A549 (cell line): ENCODE measurements at regions not wholly inside any gene's neighbourhood (a gene's known extent, or its start where the extent isn't known, plus 50 kb on each side); places are given as distances from the start of the nearest gene placed in this dataset.

ENCODE experiments used
- ATAC-seq, 2 experiments: fragments of 200-7000 bp in 1 of 2; fragments of >200 bp in 1 of 2; cut with Nextera tagmentation in 1 of 2; cut with Tn5 transposase in 1 of 2; 3 replicates each; pipeline versions ENCODE4 v1.8.0 to v1.9.1; 2018 to 2020; ENCODE audit warnings: mild to moderate bottlenecking in 1 of 2, moderate library complexity in 1 of 2
- CTCF ChIA-PET: fragments of 300-600 bp; sonication (Branson Sonifier 250); formaldehyde crosslinking; extraction: SDS; loops from one replicate; lab custom pipeline; 2021; ENCODE audit warnings: antibody characterized with exemption, inconsistent platforms; lab: Yijun Ruan, JAX
- POLR2A ChIA-PET: fragments of 350-600 bp; formaldehyde crosslinking; extraction: SDS; loops from one replicate; lab custom pipeline; 2021; ENCODE audit warnings: antibody characterized with exemption, inconsistent platforms; lab: Yijun Ruan, JAX
- DNase-seq, 2 experiments: peaks; one replicate each; pipeline versions ENCODE4 v3.0.0 to v3.0.0-alpha.2; 2011 to 2016; ENCODE audit warnings: low read depth in 1 of 2, low spot score in 1 of 2
- FAIRE-seq: peaks from 2 replicates; lab custom pipeline; 2011; peaks lifted over from hg19 to GRCh38; lab: Jason Lieb, UNC
- H3K27ac ChIP-seq, 2 experiments: fragments of >200 bp; sonication (Bioruptor Twin); formaldehyde crosslinking; 3 replicates each; pipeline ENCODE4 v1.5.1; 2016 to 2017
- H3K4me1 ChIP-seq: fragments of >200 bp; sonication (Bioruptor Twin); formaldehyde crosslinking; 3 replicates; pipeline ENCODE4 v1.6.1; 2016
- H3K4me2 ChIP-seq: fragments of >200 bp; sonication (Bioruptor Twin); formaldehyde crosslinking; 3 replicates; pipeline ENCODE4 v1.6.1; 2016
- H3K4me3 ChIP-seq: fragments of >200 bp; sonication (Bioruptor Twin); formaldehyde crosslinking; 3 replicates; pipeline ENCODE4 v1.5.1; 2016
- H3K9me3 ChIP-seq: fragments of >200 bp; sonication (Bioruptor Twin); formaldehyde crosslinking; 3 replicates; pipeline ENCODE4 v1.6.1; 2016
- ATOH8 ChIP-seq: fragments of 250-450 bp; sonication (Bioruptor Pico); IDR thresholded peaks from 2 replicates; pipeline ENCODE4 v1.5.0; 2020; ENCODE audit warnings: low read depth, mild to moderate bottlenecking, moderate library complexity
- CHD4 ChIP-seq: fragments of 200-600 bp; sonication (generic); IDR thresholded peaks from 2 replicates; pipeline ENCODE4 v1.6.1; 2016; ENCODE audit warnings: antibody characterized with exemption, mild to moderate bottlenecking, borderline replicate concordance
- CTCF ChIP-seq: fragments of >200 bp; sonication (Bioruptor Twin); formaldehyde crosslinking; IDR thresholded peaks from 3 replicates; pipeline ENCODE4 v1.5.1; 2016
- EHF ChIP-seq: fragments of 250-450 bp; sonication (Bioruptor Pico); IDR thresholded peaks from 2 replicates; pipeline ENCODE4 v1.5.0; 2020; ENCODE audit warnings: mild to moderate bottlenecking
- ESRRA ChIP-seq: fragments of 150-350 bp; IDR thresholded peaks from 2 replicates; pipeline ENCODE4 v1.6.1; 2014; ENCODE audit warnings: mild to moderate bottlenecking, low read length, borderline replicate concordance
- FOSL2 ChIP-seq, 2 experiments: fragments of 450-650 bp in 1 of 2; fragments of >200 bp in 1 of 2; sonication (Bioruptor Twin) in 1 of 2; formaldehyde crosslinking; IDR thresholded peaks; 2 replicates each; pipeline versions ENCODE4 v1.5.0 to v1.6.1; 2016 to 2020; ENCODE audit warnings: mild to moderate bottlenecking in 1 of 2, moderate library complexity in 1 of 2
- GATA3 ChIP-seq: IDR thresholded peaks from 2 replicates; pipeline ENCODE4 v1.6.1; 2012; ENCODE audit warnings: borderline replicate concordance
- HMGXB4 ChIP-seq: fragments of 250-450 bp; sonication (Bioruptor Pico); IDR thresholded peaks from 2 replicates; pipeline ENCODE4 v1.5.0; 2021; ENCODE audit warnings: mild to moderate bottlenecking, moderate library complexity, borderline replicate concordance
- HOXA7 ChIP-seq: fragments of 250-450 bp; sonication (Bioruptor Pico); IDR thresholded peaks from 2 replicates; pipeline ENCODE4 v1.5.0; 2020; ENCODE audit warnings: mild to moderate bottlenecking, moderate library complexity
- HOXB5 ChIP-seq: fragments of 250-450 bp; sonication (Bioruptor Pico); IDR thresholded peaks from 2 replicates; pipeline ENCODE4 v1.5.0; 2020; ENCODE audit warnings: mild to moderate bottlenecking, moderate library complexity
- MAX ChIP-seq: IDR thresholded peaks from 2 replicates; pipeline ENCODE4 v1.6.1; 2012
- NPAS2 ChIP-seq: fragments of 250-450 bp; sonication (Bioruptor Pico); IDR thresholded peaks from 2 replicates; pipeline ENCODE4 v1.8.0; 2022; ENCODE audit warnings: mild to moderate bottlenecking, moderate library complexity, borderline replicate concordance
- NR3C1 ChIP-seq: fragments of >200 bp; sonication (Bioruptor Twin); formaldehyde crosslinking; IDR thresholded peaks from 3 replicates; pipeline ENCODE4 v1.6.1; 2017
- PHF8 ChIP-seq: fragments of 200-600 bp; sonication (generic); IDR thresholded peaks from 2 replicates; pipeline ENCODE4 v1.6.1; 2016; ENCODE audit warnings: low read depth, mild to moderate bottlenecking, antibody characterized with exemption, moderate library complexity, borderline replicate concordance
- RAD21 ChIP-seq, 2 experiments: fragments of >200 bp in 1 of 2; sonication (Bioruptor Twin) in 1 of 2; formaldehyde crosslinking in 1 of 2; IDR thresholded peaks in 1 of 2; conservative IDR thresholded peaks in 1 of 2; 2 replicates in 1 of 2; 3 replicates in 1 of 2; pipeline ENCODE4 v1.6.1; 2012 to 2018; ENCODE audit warnings: inconsistent platforms in 1 of 2
- REST ChIP-seq: fragments of 200-600 bp; sonication (generic); IDR thresholded peaks from 2 replicates; pipeline ENCODE4 v1.6.1; 2016; ENCODE audit warnings: antibody characterized with exemption, mild to moderate bottlenecking, moderate library complexity
- SMC3 ChIP-seq: fragments of >200 bp; sonication (Bioruptor Twin); formaldehyde crosslinking; IDR thresholded peaks from 3 replicates; pipeline ENCODE4 v1.6.1; 2018; ENCODE audit warnings: inconsistent platforms
- SREBF2 ChIP-seq: fragments of 450-650 bp; IDR thresholded peaks from 2 replicates; pipeline ENCODE4 v1.6.1; 2014; ENCODE audit warnings: mild to moderate bottlenecking, moderate library complexity
- TFCP2L1 ChIP-seq: fragments of 250-450 bp; sonication (Bioruptor Pico); IDR thresholded peaks from 2 replicates; pipeline ENCODE4 v1.5.0; 2021; ENCODE audit warnings: mild to moderate bottlenecking
- TP53 ChIP-seq: fragments of 250-450 bp; sonication (Bioruptor Pico); IDR thresholded peaks from 2 replicates; pipeline ENCODE4 v1.5.0; 2021; ENCODE audit warnings: mild to moderate bottlenecking, moderate library complexity
- ZSCAN20 ChIP-seq: fragments of 250-450 bp; sonication (Bioruptor Pico); IDR thresholded peaks from 2 replicates; pipeline ENCODE4 v1.8.0; 2022; ENCODE audit warnings: mild to moderate bottlenecking, moderate library complexity
- WGBS: methylation state at CpG from one replicate; pipeline ENCODE4 v1.1.6; 2017; ENCODE audit errors: missing lambda C conversion rate; 5-methylcytosine and 5-hydroxymethylcytosine counted together

GRCh38 chr17:12342161-12342560 is 321.5 kb downstream of the MAP2K4 start:
- CTCF ChIA-PET: interaction anchor here (0.5 to 1.7 kb wide), 5 partner anchors 22 to 785 kb away, joined by 3 to 10 read pairs (median 3); no protein-coding TSS in a partner anchor
- no peak for TF ChIP-seq ATOH8 (CRISPR knock-in tag)
- no peak for TF ChIP-seq ESRRA
- no peak for TF ChIP-seq NR3C1
- TF ChIP-seq ZSCAN20 (CRISPR knock-in tag): no peak
- TF ChIP-seq HOXA7 (CRISPR knock-in tag): no peak
- no peak for TF ChIP-seq GATA3
- no peak for TF ChIP-seq REST
- no peak for TF ChIP-seq SREBF2
- no peak for TF ChIP-seq TFCP2L1 (CRISPR knock-in tag)
- TF ChIP-seq EHF (CRISPR knock-in tag): no peak
- no peak for TF ChIP-seq CHD4
- TF ChIP-seq HMGXB4 (CRISPR knock-in tag): no peak
- TF ChIP-seq RAD21 (conservative IDR thresholded peaks at IDR 0.05 in 1 of 2, IDR thresholded peaks at IDR 0.05 in 1 of 2): no peak
- no peak for TF ChIP-seq TP53 (CRISPR knock-in tag)
- no peak for TF ChIP-seq HOXB5 (CRISPR knock-in tag)
- no peak for TF ChIP-seq NPAS2 (CRISPR knock-in tag)
- TF ChIP-seq, all 56 proteins: peak for 0
- Histone ChIP-seq H3K4me1 (no peaks in the 10 kb centered on the region), H3K9me3 (no peaks in the 10 kb centered on the region), H3K4me2 (no peak overlapping the region), H3K4me3 (no peak overlapping the region), H3K27ac (no peak overlapping the region)
- ATAC-seq: no peak; a peak in 1 of 6 replicates
- POLR2A ChIA-PET: no interaction called here
- no peak for FAIRE-seq
- no peak for DNase-seq
- 63% methylated on average over 6 of the region's 6 CpGs for WGBS

GRCh38 chr17:12342609-12343435 is 322.1 kb downstream of the MAP2K4 start:
- 44% methylated on average over 7 of the region's 7 CpGs for WGBS
- POLR2A ChIA-PET: no interaction called here
- Histone ChIP-seq H3K27ac (no peak overlapping the region), H3K4me1 (no peaks in the 10 kb centered on the region), H3K4me2 (no peak overlapping the region), H3K4me3 (no peak overlapping the region), H3K9me3 (no peaks in the 10 kb centered on the region)
- FAIRE-seq: no peak
- ATAC-seq: peak; percentile 47 to 90; a peak in 3 of 6 replicates
- no peak for TF ChIP-seq MAX
- peak; percentile 60; the same call in 2 of the 3 replicates for TF ChIP-seq SMC3
- TF ChIP-seq PHF8: no peak
- peak; percentile 57 to 69 for TF ChIP-seq RAD21 (conservative IDR thresholded peaks at IDR 0.05 in 1 of 2, IDR thresholded peaks at IDR 0.05 in 1 of 2)
- peak; percentile 48 for TF ChIP-seq CTCF
- TF ChIP-seq ATOH8 (CRISPR knock-in tag): no peak
- no peak for TF ChIP-seq FOSL2 (IDR thresholded peaks at IDR 0.05)
- TF ChIP-seq FOSL2 (CRISPR knock-in tag; IDR thresholded peaks at IDR 0.05): 0 out of 2 replicates have a peak, but pooled peaks have one; percentile 19
- DNase-seq: peak; percentile 22 to 65
- CTCF ChIA-PET: interaction anchor here (0.5 to 1.7 kb wide), 9 partner anchors 10 to 784 kb away, joined by 3 to 10 read pairs (median 3); no protein-coding TSS in a partner anchor
